GM23248 (cell line): ENCODE measurements at regions not wholly inside any gene's neighbourhood (a gene's known extent, or its start where the extent isn't known, plus 50 kb on each side); places are given as distances from the start of the nearest gene placed in this dataset.
"Not testable (repeated sequence)": the region's sequence is repeated elsewhere in the genome, so short reads cannot be mapped to it uniquely, and the experiment has no call there.

Experiments
- EZH2 ChIP-seq: fragments of 200-600 bp; sonication (generic); IDR thresholded peaks from 2 replicates; pipeline ENCODE4 v1.6.1; 2018; ENCODE audit warnings: antibody characterized with exemption, mild to moderate bottlenecking; ENCODE audit not compliant: insufficient read depth, poor library complexity, severe bottlenecking
- EZH2phosphoT487 ChIP-seq: fragments of 200-600 bp; sonication (generic); IDR thresholded peaks from 2 replicates; pipeline ENCODE4 v1.6.1; 2018; ENCODE audit warnings: antibody characterized with exemption, moderate library complexity, mild to moderate bottlenecking, low read depth; ENCODE audit not compliant: insufficient read depth

- not testable (repeated sequence) for TF ChIP-seq EZH2, EZH2phosphoT487
Observed at GRCh38 chr22:16723241-16723640, 102.0 kb downstream of the XKR3 start.
